ENCODE measurements at regions not wholly inside any gene's neighbourhood (a gene's known extent, or its start where the extent isn't known, plus 50 kb on each side); places are given as distances from the start of the nearest gene placed in this dataset.

DNA sequence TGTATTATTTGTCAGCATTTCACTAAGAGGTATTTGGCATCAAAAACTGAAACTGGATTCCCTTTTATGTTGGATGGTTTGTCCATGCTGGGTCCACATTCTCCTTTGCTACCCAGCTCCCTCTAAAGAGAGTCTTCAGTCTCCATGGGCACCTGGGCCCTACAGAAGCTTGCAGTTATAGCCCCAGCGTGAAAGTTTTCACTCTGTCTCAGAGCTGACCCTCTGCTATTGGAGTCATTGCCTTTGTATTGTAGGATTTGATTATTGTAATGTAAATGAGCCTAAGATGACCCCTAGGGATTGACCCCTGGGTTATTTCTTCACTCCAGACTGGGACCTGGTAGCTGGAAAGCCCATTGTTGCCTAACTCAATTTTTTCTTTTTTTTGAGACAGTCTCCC lies 1026.5 kb upstream of the EEF2KMT start:
- no peaks in the 10 kb centered on the region for H3K36me3 ChIP-seq
- no peak for DNase-seq (ENCODE audit: low spot score)
- WGBS, result 75% methylated on average over 1 of the region's 1 CpG
- no peak overlapping the region for H3K27ac ChIP-seq
- no peaks in the 10 kb centered on the region for H3K9me3 ChIP-seq
- H3K4me3 ChIP-seq, result no peak overlapping the region
- intact Hi-C loops (cut with DNase I), result loop anchor here (10.0 kb wide), 1 partner anchor 1401 kb away; no protein-coding TSS in a partner anchor
- TF ChIP-seq POLR2A (IDR thresholded peaks at IDR 0.05), result no peak
- TF ChIP-seq POLR2AphosphoS5 (IDR thresholded peaks at IDR 0.05), result no peak
- TF ChIP-seq, protein P1, sequence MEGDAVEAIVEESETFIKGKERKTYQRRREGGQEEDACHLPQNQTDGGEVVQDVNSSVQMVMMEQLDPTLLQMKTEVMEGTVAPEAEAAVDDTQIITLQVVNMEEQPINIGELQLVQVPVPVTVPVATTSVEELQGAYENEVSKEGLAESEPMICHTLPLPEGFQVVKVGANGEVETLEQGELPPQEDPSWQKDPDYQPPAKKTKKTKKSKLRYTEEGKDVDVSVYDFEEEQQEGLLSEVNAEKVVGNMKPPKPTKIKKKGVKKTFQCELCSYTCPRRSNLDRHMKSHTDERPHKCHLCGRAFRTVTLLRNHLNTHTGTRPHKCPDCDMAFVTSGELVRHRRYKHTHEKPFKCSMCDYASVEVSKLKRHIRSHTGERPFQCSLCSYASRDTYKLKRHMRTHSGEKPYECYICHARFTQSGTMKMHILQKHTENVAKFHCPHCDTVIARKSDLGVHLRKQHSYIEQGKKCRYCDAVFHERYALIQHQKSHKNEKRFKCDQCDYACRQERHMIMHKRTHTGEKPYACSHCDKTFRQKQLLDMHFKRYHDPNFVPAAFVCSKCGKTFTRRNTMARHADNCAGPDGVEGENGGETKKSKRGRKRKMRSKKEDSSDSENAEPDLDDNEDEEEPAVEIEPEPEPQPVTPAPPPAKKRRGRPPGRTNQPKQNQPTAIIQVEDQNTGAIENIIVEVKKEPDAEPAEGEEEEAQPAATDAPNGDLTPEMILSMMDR (IDR thresholded peaks at IDR 0.05), result no peak
- no peaks in the 10 kb centered on the region for H3K4me1 ChIP-seq (replicated peaks)
- no peaks in the 10 kb centered on the region for H3K27me3 ChIP-seq (replicated peaks; ENCODE audit: insufficient read depth)

DNA sequence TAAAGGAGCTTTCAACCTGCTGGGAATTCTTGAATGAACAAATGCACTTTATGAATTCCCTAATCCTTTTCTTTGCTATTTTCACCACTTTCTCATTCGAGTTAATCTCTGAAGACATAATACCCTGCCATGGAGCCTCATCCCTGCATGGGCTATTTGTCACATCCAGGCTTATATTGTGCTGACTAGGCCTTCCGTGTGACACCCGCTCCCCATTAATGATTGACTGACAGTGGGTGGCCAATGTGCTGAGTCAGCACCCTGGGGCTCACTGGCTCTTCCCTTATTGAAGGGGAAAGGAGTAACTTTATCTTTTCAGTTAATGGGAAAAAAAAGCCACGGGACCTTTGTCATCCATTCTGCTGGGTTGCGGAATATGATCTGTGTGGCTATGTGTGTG lies 1024.8 kb upstream of the EEF2KMT start:
- intact Hi-C loops (cut with DNase I), result loop anchor here (10.0 kb wide), 1 partner anchor 1402 kb away; no protein-coding TSS in a partner anchor
- Histone ChIP-seq H3K4me3 (no peak overlapping the region), H3K36me3 (no peaks in the 10 kb centered on the region), H3K27ac (no peak overlapping the region), H3K9me3 (no peaks in the 10 kb centered on the region), H3K27me3 (replicated peaks; ENCODE audit: insufficient read depth) (no peaks in the 10 kb centered on the region), H3K4me1 (replicated peaks) (no peaks in the 10 kb centered on the region)
- no peak for DNase-seq (ENCODE audit: low spot score)
- TF ChIP-seq POLR2AphosphoS5 (IDR thresholded peaks at IDR 0.05) (no peak), POLR2A (IDR thresholded peaks at IDR 0.05) (no peak)
- TF ChIP-seq, protein P1 (IDR thresholded peaks at IDR 0.05), result no peak
- 57% methylated on average over 5 of the region's 5 CpGs for WGBS

DNA sequence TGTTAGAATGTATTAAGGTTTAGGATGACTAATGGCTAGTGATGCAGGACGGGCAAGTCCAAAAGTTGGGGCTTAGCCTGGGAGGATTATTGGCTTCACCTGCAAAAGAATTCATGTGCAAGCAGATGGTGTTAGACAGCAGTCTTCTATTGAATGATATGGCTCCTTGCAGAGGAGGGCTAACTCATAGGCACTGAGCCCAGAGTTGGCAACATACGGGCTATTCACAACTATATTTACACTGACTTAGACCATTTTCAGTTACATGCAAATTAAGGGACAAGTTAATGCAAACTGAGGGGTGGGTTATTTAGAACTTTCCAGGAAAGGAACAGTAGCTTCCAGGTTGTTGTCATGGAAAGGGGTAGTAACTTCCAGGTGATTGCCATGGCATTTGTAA lies 1017.1 kb upstream of the EEF2KMT start:
- intact Hi-C loops (cut with DNase I), result no loop called here
- Histone ChIP-seq H3K27ac (no peak overlapping the region), H3K27me3 (replicated peaks; ENCODE audit: insufficient read depth) (no peaks in the 10 kb centered on the region), H3K4me3 (no peak overlapping the region), H3K36me3 (no peaks in the 10 kb centered on the region), H3K4me1 (replicated peaks) (no peaks in the 10 kb centered on the region), H3K9me3 (no peaks in the 10 kb centered on the region)
- TF ChIP-seq POLR2AphosphoS5 (IDR thresholded peaks at IDR 0.05), result no peak
- no peak for TF ChIP-seq POLR2A (IDR thresholded peaks at IDR 0.05)
- TF ChIP-seq, protein P1 (IDR thresholded peaks at IDR 0.05), result no peak
- 80% methylated on average over 2 of the region's 2 CpGs for WGBS
- DNase-seq (ENCODE audit: low spot score), result no peak

DNA sequence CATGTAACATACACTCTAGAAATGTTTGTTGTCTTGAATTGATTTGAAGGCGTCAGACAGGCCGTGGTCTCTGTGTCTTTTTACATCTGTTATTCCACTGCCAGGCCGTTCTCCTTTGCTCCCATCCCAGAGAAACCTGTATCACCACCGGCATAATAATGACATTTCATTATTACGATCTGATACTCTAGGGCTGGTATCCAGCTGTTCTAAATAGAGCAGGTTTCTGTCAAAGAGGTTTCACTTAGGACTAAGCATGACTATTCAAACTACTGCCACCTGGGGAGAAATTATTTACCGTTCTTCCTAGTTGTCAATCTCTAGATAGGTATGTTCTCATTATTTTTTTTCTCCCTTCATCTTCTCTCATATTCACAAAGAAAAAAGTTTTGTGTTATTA lies 1016.2 kb upstream of the EEF2KMT start:
- Histone ChIP-seq H3K4me1 (replicated peaks) (no peaks in the 10 kb centered on the region), H3K4me3 (no peak overlapping the region), H3K36me3 (no peaks in the 10 kb centered on the region), H3K27ac (no peak overlapping the region), H3K27me3 (replicated peaks; ENCODE audit: insufficient read depth) (no peaks in the 10 kb centered on the region), H3K9me3 (no peaks in the 10 kb centered on the region)
- intact Hi-C loops (cut with DNase I), result no loop called here
- TF ChIP-seq, protein P1 (IDR thresholded peaks at IDR 0.05), result no peak
- TF ChIP-seq POLR2AphosphoS5 (IDR thresholded peaks at IDR 0.05) (no peak), POLR2A (IDR thresholded peaks at IDR 0.05) (no peak)
- WGBS, result 70% methylated on average over 6 of the region's 6 CpGs
- no peak for DNase-seq (ENCODE audit: low spot score)

DNA sequence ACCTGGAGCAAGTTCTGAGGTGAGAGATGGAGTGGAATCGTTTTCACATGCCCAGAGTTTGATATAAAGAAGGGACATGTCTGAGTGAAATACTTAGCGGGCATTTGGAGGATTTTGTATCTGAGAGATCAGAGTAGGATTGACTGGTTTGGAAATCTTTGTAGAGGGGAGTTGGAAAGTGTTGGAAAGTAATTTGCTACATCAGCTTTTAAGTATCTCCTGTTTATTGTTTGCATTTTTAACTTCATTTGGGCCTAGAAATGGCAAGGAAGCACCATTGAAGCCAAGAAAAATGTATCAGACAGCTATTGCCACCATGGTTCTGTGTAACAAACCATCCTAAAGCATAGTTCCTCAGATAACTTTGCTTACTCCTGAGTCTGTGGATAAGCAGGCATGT lies 1015.1 kb upstream of the EEF2KMT start:
- Histone ChIP-seq H3K9me3 (no peaks in the 10 kb centered on the region), H3K27ac (no peak overlapping the region), H3K36me3 (no peaks in the 10 kb centered on the region), H3K27me3 (replicated peaks; ENCODE audit: insufficient read depth) (no peaks in the 10 kb centered on the region), H3K4me1 (replicated peaks) (no peaks in the 10 kb centered on the region), H3K4me3 (no peak overlapping the region)
- no peak for DNase-seq (ENCODE audit: low spot score)
- 66% methylated on average over 2 of the region's 2 CpGs for WGBS
- no peak for TF ChIP-seq POLR2AphosphoS5 (IDR thresholded peaks at IDR 0.05)
- no peak for TF ChIP-seq POLR2A (IDR thresholded peaks at IDR 0.05)
- TF ChIP-seq, protein P1 (IDR thresholded peaks at IDR 0.05), result no peak
- intact Hi-C loops (cut with DNase I), result no loop called here
